Ishikawa (cell line): ENCODE measurements at regions not wholly inside any gene's neighbourhood (a gene's known extent, or its start where the extent isn't known, plus 50 kb on each side); places are given as distances from the start of the nearest gene placed in this dataset.

Source experiments
- CEBPB ChIP-seq: IDR thresholded peaks from 2 replicates; pipeline ENCODE4 v1.6.1; 2012
- CREB1 ChIP-seq: IDR thresholded peaks from 2 replicates; pipeline ENCODE4 v1.6.1; 2012; ENCODE audit warnings: low read depth
- EGR1 ChIP-seq: IDR thresholded peaks from 2 replicates; pipeline ENCODE4 v1.6.1; 2012
- EP300 ChIP-seq: IDR thresholded peaks from 2 replicates; pipeline ENCODE4 v1.6.1; 2012; ENCODE audit warnings: borderline replicate concordance
- FOXM1 ChIP-seq: IDR thresholded peaks from 2 replicates; pipeline ENCODE4 v1.6.1; 2012; ENCODE audit warnings: low read depth, borderline replicate concordance
- NFIC ChIP-seq: IDR thresholded peaks from 2 replicates; pipeline ENCODE4 v1.6.1; 2012
- RAD21 ChIP-seq: IDR thresholded peaks from 2 replicates; pipeline ENCODE4 v1.6.1; 2012; ENCODE audit warnings: low read depth
- TAF1 ChIP-seq: IDR thresholded peaks from 2 replicates; pipeline ENCODE4 v1.6.1; 2012; ENCODE audit warnings: low read depth, mild to moderate bottlenecking
- TCF12 ChIP-seq: IDR thresholded peaks from 2 replicates; pipeline ENCODE4 v1.6.1; 2012; ENCODE audit warnings: low read depth
- TEAD4 ChIP-seq: IDR thresholded peaks from 2 replicates; pipeline ENCODE4 v1.6.1; 2012
- YY1 ChIP-seq: IDR thresholded peaks from 2 replicates; pipeline ENCODE4 v1.6.1; 2012; ENCODE audit warnings: low read depth
- ZBTB7A ChIP-seq: IDR thresholded peaks from 2 replicates; pipeline ENCODE4 v1.6.1; 2012; ENCODE audit warnings: low read depth
- TF ChIP-seq, protein P1 (sequence below): IDR thresholded peaks from 2 replicates; pipeline ENCODE4 v1.6.1; 2012; ENCODE audit warnings: low read depth, mild to moderate bottlenecking
- TF ChIP-seq, protein P2 (sequence below): IDR thresholded peaks from 2 replicates; pipeline ENCODE4 v1.6.1; 2012
- TF ChIP-seq, protein P3 (sequence below): IDR thresholded peaks from 2 replicates; pipeline ENCODE4 v1.6.1; 2012

DNA sequence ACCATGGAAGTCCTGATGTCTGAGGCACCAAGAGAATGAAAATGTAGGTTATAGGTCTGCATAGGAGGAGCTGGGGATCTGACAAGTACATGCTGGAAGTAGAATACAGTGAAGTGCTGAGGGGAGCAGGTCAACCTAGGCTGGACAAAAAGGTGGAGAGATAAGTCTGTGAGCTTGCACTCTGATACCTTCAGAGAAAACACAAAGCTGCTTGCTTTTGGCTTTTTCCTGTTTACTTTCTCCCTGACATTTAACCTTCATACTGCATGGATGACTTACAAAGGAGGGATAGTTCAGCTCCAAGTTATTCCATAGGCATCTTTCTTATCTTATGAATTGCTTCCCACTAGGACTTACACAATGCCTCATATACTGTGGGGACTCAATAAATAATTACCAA is 256.7 kb upstream of the NREP start:
- TF ChIP-seq FOXM1, result no peak
- no peak for TF ChIP-seq CREB1
- TF ChIP-seq EP300, result no peak
- TF ChIP-seq TAF1, result no peak
- no peak for TF ChIP-seq EGR1
- TF ChIP-seq, protein P1, sequence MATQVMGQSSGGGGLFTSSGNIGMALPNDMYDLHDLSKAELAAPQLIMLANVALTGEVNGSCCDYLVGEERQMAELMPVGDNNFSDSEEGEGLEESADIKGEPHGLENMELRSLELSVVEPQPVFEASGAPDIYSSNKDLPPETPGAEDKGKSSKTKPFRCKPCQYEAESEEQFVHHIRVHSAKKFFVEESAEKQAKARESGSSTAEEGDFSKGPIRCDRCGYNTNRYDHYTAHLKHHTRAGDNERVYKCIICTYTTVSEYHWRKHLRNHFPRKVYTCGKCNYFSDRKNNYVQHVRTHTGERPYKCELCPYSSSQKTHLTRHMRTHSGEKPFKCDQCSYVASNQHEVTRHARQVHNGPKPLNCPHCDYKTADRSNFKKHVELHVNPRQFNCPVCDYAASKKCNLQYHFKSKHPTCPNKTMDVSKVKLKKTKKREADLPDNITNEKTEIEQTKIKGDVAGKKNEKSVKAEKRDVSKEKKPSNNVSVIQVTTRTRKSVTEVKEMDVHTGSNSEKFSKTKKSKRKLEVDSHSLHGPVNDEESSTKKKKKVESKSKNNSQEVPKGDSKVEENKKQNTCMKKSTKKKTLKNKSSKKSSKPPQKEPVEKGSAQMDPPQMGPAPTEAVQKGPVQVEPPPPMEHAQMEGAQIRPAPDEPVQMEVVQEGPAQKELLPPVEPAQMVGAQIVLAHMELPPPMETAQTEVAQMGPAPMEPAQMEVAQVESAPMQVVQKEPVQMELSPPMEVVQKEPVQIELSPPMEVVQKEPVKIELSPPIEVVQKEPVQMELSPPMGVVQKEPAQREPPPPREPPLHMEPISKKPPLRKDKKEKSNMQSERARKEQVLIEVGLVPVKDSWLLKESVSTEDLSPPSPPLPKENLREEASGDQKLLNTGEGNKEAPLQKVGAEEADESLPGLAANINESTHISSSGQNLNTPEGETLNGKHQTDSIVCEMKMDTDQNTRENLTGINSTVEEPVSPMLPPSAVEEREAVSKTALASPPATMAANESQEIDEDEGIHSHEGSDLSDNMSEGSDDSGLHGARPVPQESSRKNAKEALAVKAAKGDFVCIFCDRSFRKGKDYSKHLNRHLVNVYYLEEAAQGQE, result no peak
- TF ChIP-seq, protein P2, sequence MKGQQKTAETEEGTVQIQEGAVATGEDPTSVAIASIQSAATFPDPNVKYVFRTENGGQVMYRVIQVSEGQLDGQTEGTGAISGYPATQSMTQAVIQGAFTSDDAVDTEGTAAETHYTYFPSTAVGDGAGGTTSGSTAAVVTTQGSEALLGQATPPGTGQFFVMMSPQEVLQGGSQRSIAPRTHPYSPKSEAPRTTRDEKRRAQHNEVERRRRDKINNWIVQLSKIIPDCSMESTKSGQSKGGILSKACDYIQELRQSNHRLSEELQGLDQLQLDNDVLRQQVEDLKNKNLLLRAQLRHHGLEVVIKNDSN, result no peak
- TF ChIP-seq ZBTB7A, result no peak
- TF ChIP-seq NFIC, result no peak
- TF ChIP-seq YY1, result no peak
- no peak for TF ChIP-seq RAD21
- no peak for TF ChIP-seq TEAD4
- TF ChIP-seq TCF12, result no peak
- TF ChIP-seq, protein P3, sequence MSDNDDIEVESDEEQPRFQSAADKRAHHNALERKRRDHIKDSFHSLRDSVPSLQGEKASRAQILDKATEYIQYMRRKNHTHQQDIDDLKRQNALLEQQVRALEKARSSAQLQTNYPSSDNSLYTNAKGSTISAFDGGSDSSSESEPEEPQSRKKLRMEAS, result no peak
- TF ChIP-seq CEBPB, result no peak

DNA sequence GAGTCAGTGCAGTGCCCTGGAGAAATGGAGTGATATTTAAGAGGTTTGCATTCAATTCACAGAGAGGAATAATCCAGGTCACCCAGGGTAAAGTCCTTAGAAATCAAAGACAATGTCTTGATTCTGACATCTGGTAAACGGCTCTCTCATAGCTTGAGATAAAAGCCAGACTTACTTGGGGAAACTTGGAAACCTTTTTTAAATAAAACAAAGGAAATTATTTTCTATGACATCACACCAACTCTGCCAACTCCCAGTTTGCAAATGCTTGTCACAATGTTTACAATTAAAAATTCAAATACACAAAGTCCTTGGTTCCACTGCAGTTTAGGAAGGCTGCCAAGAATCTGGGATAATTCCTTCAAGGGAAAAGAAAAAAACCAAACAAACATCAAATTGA is 255.1 kb upstream of the NREP start:
- TF ChIP-seq CREB1, result no peak
- no peak for TF ChIP-seq CEBPB
- no peak for TF ChIP-seq NFIC

DNA sequence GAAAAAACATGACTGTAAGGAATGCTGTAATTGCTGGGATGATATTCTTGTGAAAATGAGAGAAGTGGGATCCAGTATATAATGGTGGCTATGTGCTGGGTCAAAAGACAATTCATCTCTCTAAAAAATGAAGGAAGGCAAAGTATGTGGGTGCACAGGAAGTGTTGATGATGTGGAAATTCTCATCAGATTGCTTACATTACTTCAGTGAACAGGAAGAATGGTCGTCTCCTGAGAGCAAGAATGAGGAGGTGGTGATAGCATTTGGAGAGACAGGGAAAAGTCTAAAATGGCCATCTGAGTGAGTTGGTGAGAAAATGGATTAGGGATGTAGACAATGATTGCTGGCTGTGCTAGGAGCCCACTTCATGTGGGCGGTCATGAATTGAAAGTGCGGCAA is 253.5 kb upstream of the NREP start:
- TF ChIP-seq RAD21 (no peak), ZBTB7A (no peak), EP300 (no peak), YY1 (no peak), FOXM1 (no peak), CREB1 (no peak), TCF12 (no peak), EGR1 (no peak), NFIC (no peak), TEAD4 (no peak)
- TF ChIP-seq, protein P3, result no peak
- TF ChIP-seq, protein P2, result no peak

DNA sequence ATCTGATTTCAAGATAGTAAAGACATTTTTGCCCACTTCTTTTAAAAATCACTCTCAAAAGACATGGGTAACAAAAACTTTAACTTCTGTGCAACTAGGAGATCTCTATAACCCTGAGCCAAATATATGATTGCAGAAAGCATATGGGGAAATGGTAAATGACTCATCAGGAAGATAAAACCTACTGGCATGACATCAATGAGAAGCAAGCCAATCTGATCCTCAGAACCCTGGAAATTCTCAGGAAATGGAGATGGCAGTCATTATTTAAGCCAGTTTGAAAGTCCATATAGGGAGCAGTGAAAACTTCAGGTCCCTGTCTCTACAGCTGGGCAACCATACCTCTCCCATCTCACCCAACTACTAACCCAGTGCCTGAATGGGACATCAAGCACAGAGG is 249.7 kb upstream of the NREP start:
- TF ChIP-seq, protein P3, result no peak
- TF ChIP-seq FOXM1 (no peak), CREB1 (no peak), EP300 (no peak), YY1 (no peak), EGR1 (no peak), TAF1 (no peak), TCF12 (no peak)

DNA sequence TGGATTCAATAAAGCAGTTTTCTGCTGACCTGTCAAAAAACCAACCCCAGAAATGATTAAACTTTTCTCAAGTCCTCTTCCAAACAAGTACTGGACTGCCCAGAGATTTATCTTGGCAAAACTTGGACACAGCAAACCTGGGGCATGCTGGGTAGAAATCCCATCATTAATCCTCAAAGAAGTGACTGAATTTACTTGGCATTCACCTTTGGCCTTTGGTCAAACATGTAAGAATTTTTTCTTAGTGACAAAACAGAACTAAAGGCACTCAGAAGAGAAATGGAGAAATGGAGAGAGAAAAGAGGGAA is 248.6 kb upstream of the NREP start:
- no peak for TF ChIP-seq FOXM1
- no peak for TF ChIP-seq YY1
- no peak for TF ChIP-seq CEBPB
- TF ChIP-seq EGR1, result no peak
- TF ChIP-seq TEAD4, result no peak
- no peak for TF ChIP-seq TCF12
- TF ChIP-seq ZBTB7A, result no peak

DNA sequence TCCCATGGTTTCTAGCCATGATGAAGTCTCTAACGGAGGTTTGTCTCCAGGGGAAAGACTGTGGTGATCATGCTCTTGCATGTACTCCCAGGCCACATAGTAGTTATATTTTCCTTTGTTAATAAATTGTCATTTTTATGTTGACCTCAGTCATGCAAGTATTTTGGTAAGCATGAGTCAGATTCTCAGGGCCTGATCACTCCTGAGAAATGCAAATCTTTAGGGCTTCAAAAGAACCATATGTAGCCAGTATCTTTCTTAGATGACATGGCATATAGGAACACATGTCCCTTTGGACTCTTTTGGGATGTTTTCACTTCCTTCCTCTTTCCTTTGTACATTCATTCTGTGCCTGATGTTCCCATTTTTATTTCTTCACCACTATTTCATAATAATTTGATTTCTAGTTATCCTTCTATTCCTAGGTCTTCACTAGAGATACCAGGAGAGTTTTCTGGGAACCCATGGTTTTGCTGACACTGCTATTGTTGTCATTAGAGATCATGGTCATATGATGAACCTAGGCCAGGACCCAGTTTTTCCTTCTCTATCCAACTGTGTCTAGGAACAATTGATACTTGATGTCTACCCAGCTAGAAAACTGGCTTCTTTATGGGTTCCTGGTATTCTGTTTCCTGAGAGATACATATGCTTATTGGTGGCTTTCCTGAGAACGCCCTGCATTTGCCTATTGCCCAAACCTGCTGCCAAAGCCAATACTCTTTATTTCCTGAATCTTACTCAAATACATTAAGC is 248.1 kb upstream of the NREP start:
- TF ChIP-seq TCF12 (no peak), RAD21 (no peak), NFIC (no peak), ZBTB7A (no peak), CEBPB (no peak), FOXM1 (no peak), EGR1 (no peak), CREB1 (no peak), TEAD4 (no peak), EP300 (no peak)
- TF ChIP-seq, protein P2, result no peak
- TF ChIP-seq, protein P3, result no peak
- TF ChIP-seq, protein P1, result no peak
